Brain microvascular endothelial cell (primary cell): ENCODE measurements at regions not wholly inside any gene's neighbourhood (a gene's known extent, or its start where the extent isn't known, plus 50 kb on each side); places are given as distances from the start of the nearest gene placed in this dataset.

Experiments used
- DNase-seq: peaks from one replicate; pipeline ENCODE4 v3.0.0-alpha.2; 2020
- H3K27ac ChIP-seq: fragments of 250-450 bp; sonication (Bioruptor Pico); 2 replicates; pipeline ENCODE4 v1.5.1; 2020; ENCODE audit warnings: mild to moderate bottlenecking, moderate library complexity
- H3K27me3 ChIP-seq: fragments of 250-450 bp; sonication (Bioruptor Pico); replicated peaks from 2 replicates; pipeline ENCODE4 v1.5.1; 2020; ENCODE audit warnings: mild to moderate bottlenecking
- H3K36me3 ChIP-seq: fragments of 250-450 bp; sonication (Bioruptor Pico); replicated peaks from 2 replicates; pipeline ENCODE4 v1.5.1; 2020; ENCODE audit warnings: mild to moderate bottlenecking
- H3K4me3 ChIP-seq: 2 replicates; pipeline ENCODE4 v1.5.1; 2011; ENCODE audit warnings: low read depth, mild to moderate bottlenecking, control low read depth, low read length, moderate library complexity
- in situ Hi-C: cut with HindIII; loops from 2 replicates; pipeline ENCODE4 v1.10.0; 2017; ENCODE audit warnings: low sequenced_read_pairs, low pct_ligation_motif_present
- TF ChIP-seq, protein P1 (sequence below): IDR thresholded peaks from 2 replicates; pipeline ENCODE4 v1.5.1; 2011; ENCODE audit warnings: low read depth, mild to moderate bottlenecking, moderate library complexity, low read length, control low read depth, inconsistent platforms; ENCODE audit errors: missing control alignments

GRCh38 chr9:19998153-19998552, 209.3 kb upstream of the SLC24A2 start:
- in situ Hi-C loops = no loop called here
- H3K36me3 ChIP-seq = no peaks in the 10 kb centered on the region
- TF ChIP-seq, protein P1, sequence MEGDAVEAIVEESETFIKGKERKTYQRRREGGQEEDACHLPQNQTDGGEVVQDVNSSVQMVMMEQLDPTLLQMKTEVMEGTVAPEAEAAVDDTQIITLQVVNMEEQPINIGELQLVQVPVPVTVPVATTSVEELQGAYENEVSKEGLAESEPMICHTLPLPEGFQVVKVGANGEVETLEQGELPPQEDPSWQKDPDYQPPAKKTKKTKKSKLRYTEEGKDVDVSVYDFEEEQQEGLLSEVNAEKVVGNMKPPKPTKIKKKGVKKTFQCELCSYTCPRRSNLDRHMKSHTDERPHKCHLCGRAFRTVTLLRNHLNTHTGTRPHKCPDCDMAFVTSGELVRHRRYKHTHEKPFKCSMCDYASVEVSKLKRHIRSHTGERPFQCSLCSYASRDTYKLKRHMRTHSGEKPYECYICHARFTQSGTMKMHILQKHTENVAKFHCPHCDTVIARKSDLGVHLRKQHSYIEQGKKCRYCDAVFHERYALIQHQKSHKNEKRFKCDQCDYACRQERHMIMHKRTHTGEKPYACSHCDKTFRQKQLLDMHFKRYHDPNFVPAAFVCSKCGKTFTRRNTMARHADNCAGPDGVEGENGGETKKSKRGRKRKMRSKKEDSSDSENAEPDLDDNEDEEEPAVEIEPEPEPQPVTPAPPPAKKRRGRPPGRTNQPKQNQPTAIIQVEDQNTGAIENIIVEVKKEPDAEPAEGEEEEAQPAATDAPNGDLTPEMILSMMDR = no peak
- no peaks in the 10 kb centered on the region for H3K27me3 ChIP-seq
- H3K4me3 ChIP-seq = no peak overlapping the region
- H3K27ac ChIP-seq = peak overlapping the region; percentile 86
- DNase-seq = peak; percentile 64

DNA sequence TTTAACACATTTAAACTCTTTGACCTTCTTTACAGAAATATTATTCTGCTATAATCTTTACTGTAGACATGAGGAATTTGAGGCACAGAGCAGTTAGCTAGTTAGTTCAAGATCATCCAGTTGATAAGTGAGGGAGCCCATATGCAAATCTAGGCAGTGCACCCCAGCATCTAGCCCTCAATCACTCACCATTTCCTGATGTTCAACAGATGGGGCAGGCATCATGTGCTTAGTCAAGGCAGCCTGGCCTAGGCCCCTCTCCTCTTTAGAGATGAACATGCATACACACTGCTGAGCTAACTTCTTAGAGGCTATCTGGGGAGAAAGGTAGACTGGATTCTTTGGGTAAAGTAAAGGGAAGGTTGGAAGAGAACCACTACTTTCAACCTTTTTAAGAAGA, 206.8 kb upstream of the SLC24A2 start:
- in situ Hi-C loops = no loop called here
- Histone ChIP-seq H3K27ac (no peak overlapping the region), H3K4me3 (no peak overlapping the region), H3K36me3 (no peaks in the 10 kb centered on the region), H3K27me3 (no peaks in the 10 kb centered on the region)
- DNase-seq = no peak
- TF ChIP-seq, protein P1 = no peak

- in situ Hi-C loops = no loop called here
- no peak for DNase-seq
- TF ChIP-seq, protein P1 = no peak
Measured at GRCh38 chr9:19994296-19994695, 205.5 kb upstream of the SLC24A2 start.

DNA sequence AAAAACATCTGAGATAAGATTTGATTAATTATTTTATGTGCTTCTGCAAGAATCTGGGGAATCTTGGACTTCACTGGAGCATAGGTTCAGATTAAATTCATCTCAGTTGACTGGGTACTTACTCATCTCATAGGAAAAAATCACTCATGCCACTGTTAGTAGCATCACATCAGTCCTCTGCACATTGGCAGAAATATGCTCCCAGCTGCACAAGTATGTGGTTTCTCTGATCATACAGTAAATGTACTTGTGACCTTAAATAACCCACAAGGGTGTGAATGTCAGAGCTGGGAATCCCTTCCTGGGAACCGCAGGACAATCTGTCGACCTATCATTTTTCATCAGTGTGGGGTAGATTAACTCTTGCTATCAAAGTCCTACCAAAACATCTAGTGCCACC, 203.7 kb upstream of the SLC24A2 start:
- Histone ChIP-seq H3K4me3 (no peak overlapping the region), H3K36me3 (no peaks in the 10 kb centered on the region), H3K27ac (peak overlapping the region; percentile 9), H3K27me3 (no peaks in the 10 kb centered on the region)
- in situ Hi-C loops = no loop called here
- DNase-seq = peak; percentile 72
- TF ChIP-seq, protein P1 = no peak

More at GRCh38 chr9:19994296-19994695, 205.5 kb upstream of the SLC24A2 start:
- no peaks in the 10 kb centered on the region for H3K36me3 ChIP-seq
- H3K27ac ChIP-seq = no peak overlapping the region
- H3K27me3 ChIP-seq = no peaks in the 10 kb centered on the region
- no peak overlapping the region for H3K4me3 ChIP-seq

- Histone ChIP-seq H3K27ac (no peak overlapping the region), H3K4me3 (no peak overlapping the region), H3K27me3 (no peaks in the 10 kb centered on the region), H3K36me3 (no peaks in the 10 kb centered on the region)
- in situ Hi-C loops = no loop called here
- TF ChIP-seq, protein P1 = no peak
- no peak for DNase-seq
Measured at GRCh38 chr9:19989213-19989612, 200.4 kb upstream of the SLC24A2 start.

GRCh38 chr9:19988281-19988680, 199.4 kb upstream of the SLC24A2 start:
- DNase-seq = no peak
- TF ChIP-seq, protein P1 = no peak
- no peak overlapping the region for H3K27ac ChIP-seq
- no peaks in the 10 kb centered on the region for H3K36me3 ChIP-seq
- in situ Hi-C loops = no loop called here
- H3K4me3 ChIP-seq = no peak overlapping the region
- H3K27me3 ChIP-seq = no peaks in the 10 kb centered on the region
